C4-2B (cell line): ENCODE measurements at regions not wholly inside any gene's neighbourhood (a gene's known extent, or its start where the extent isn't known, plus 50 kb on each side); places are given as distances from the start of the nearest gene placed in this dataset.

ENCODE experiments used
- ZFX ChIP-seq: fragments of 450-650 bp; IDR thresholded peaks from 2 replicates; pipeline ENCODE4 v1.6.1; 2017
- TF ChIP-seq, protein P1 (sequence below): fragments of 450-650 bp; conservative IDR thresholded peaks from 2 replicates; pipeline ENCODE4 v1.5.1; 2017; ENCODE audit warnings: mild to moderate bottlenecking

DNA sequence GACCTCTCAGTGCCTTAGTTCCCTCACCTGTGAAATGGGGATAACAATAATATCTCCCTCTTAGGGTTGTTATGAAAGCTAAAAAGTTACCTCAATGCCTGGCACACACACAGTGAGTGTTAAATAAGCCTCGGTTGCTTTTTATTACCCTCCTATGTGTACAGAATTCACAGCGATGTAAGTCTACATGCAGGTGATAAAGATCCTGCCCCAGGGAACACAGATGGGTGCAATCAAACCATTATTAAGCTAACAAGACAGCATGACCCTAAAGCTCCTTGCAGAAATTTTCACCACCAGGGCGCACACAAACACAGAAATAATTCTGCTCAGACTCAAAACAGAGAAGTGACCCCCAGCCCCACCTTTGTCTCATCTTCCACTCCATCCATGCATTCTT, 261.9 kb downstream of the SNX10 start:
- TF ChIP-seq, protein P1, sequence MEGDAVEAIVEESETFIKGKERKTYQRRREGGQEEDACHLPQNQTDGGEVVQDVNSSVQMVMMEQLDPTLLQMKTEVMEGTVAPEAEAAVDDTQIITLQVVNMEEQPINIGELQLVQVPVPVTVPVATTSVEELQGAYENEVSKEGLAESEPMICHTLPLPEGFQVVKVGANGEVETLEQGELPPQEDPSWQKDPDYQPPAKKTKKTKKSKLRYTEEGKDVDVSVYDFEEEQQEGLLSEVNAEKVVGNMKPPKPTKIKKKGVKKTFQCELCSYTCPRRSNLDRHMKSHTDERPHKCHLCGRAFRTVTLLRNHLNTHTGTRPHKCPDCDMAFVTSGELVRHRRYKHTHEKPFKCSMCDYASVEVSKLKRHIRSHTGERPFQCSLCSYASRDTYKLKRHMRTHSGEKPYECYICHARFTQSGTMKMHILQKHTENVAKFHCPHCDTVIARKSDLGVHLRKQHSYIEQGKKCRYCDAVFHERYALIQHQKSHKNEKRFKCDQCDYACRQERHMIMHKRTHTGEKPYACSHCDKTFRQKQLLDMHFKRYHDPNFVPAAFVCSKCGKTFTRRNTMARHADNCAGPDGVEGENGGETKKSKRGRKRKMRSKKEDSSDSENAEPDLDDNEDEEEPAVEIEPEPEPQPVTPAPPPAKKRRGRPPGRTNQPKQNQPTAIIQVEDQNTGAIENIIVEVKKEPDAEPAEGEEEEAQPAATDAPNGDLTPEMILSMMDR = no peak
- TF ChIP-seq ZFX = no peak
